GM19328 (cell line): ENCODE measurements at regions not wholly inside any gene's neighbourhood (a gene's known extent, or its start where the extent isn't known, plus 50 kb on each side); places are given as distances from the start of the nearest gene placed in this dataset.

ENCODE experiments used
- ATAC-seq: cut with Tn5 transposase; IDR thresholded peaks from one replicate; pipeline ENCODE4 v1.9.1; 2021; ENCODE audit warnings: mild to moderate bottlenecking, moderate library complexity; ENCODE audit not compliant: unreplicated experiment

DNA sequence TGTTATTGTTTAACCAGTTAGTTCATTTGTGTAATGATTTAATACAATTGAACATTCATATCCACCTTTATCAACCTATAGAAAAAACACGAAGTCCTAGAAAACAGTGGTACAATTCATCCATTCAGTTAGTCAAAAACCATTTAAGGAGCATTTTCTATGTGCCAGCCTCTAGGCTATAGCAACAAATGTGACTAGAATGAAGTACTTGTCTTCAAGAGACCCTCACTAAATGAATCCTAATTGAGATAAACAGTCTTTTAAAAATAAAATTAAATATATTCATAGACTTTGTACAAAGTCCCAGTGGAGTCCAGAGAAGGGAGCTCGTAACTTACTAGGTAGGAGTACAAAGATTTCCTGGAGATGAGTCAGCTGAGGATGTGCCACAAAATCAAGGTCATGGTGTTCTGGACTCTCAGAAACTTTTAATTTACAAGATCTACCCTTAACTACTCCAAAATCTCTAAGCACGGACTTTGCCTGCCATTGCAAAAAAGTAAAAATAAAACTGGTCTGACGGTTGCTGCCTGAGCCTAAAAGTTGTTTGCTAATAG lies 430.7 kb upstream of the DCN start:
- no peak for ATAC-seq

DNA sequence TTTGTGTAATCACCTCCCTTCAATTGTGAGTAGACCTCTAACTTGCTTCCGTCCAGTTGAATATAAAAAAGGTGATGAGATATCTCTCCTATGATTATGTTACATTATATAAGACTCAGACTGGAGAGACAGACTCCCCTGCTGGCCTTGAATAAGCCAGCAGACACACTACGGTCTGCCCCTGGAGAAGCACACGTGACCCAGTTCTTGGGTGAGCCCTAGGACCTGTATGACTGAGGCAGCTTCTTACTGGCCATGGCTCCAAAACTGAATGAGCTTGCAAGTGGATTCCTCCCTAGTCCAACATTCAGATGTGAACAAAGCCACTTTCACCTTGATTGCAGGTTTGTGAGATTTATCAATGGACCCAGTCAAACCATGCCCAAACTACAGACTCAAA lies 427.9 kb upstream of the DCN start:
- ATAC-seq, result no peak

DNA sequence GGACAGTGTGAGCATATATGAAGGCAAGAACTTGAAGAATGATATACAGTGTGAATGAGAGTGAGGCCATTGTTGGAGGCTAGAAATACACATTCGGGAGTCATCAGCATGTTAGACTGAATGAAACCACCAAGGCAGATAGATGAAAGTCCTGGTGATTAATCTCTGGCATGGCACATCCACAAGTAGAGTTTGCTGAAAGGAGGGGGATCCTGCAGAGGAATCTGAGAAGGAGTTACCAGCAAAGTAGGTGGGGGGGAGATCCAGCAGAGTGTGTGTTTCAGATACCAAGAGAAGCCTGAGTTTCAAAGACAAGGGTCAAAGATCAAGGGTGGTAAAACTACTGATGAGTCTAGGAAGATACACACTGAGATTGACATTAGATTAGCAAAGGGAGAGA lies 426.7 kb upstream of the DCN start:
- ATAC-seq, result no peak

DNA sequence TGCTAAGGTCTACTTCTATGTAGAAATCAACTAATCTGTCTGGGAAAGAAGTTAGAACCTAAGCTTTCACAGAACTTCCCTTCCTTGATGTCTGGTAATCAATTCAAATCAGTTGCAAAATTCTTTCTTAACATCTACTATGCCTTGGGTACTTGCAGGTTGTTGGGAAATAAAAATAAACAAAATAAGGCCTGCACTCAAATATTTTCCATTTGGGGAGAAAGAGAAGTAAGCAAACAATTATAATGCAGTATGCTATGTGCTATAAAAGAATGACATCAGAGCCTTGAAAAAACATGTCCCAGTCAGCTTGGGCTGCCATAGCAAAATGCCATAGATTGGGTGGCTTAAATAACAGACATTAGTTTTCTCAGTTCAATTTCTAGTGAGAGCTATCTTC lies 425.9 kb upstream of the DCN start:
- no peak for ATAC-seq

DNA sequence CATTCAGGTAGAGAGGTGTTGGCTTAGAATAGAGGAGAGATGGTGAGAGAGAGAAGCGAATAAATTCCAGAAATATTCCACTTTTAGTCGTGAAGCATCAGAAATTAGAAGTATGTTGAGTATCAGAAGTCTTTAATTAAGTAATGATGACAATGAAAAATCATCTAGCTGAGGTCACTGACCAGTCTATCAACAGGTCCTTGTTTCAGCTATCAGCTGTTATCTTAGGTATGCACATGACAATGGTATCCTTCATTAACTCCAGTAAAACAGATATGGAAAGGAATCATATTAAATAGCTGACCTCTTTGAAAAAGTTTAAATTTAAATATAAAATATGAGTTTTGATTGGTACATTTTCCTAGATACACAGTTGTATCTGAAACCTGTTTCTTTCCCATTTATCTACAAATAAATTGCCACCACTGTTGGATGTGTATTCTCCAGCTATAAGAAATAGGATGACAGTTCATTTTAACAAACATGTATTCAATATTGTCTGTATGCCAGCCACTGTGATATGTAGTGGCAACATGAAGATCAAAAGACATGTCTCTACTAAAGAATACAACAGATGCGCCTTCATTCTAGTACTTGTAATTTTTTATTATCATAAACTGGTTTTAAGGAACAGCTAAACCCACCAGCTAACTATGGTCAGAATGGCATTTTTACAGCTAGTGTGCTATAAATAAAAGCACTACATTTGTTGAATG lies 424.2 kb upstream of the DCN start:
- no peak for ATAC-seq

DNA sequence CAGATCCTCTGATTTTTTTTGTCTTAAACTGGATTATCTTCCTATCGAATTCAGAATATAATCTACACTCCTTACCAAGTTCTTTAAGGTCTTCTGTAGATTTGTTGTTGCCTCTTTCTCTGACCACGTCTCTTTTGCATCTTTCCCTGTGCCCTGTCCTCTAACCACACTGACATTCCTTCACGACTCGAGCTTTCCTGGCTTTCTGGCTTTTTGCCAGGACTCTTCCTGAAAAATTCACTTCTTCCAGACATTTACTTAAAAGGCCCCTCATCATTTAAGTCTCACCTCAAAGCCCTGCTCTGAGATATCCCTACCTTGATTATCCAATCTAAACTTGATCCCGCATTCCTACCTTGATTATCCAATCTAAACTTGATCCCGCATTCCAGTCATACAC lies 422.3 kb upstream of the DCN start:
- ATAC-seq, result no peak

DNA sequence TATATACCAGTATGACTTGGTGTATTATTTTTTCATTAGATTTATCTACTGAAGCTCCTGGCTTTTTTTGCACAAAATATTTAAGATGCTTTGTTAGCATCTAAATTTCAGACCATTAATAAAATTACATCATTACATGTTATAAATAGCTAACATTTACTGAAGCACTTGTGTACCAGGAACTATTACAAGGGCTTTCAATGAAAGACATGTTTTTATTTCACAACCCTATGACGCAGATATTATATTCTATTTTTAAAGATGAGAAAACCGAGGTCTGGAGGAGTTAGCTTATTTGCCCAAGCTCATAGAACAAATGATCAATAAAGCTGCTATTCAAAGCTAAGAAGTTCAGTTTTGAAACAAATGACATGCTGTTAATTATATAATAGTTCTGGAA lies 420.4 kb upstream of the DCN start:
- ATAC-seq, result no peak

DNA sequence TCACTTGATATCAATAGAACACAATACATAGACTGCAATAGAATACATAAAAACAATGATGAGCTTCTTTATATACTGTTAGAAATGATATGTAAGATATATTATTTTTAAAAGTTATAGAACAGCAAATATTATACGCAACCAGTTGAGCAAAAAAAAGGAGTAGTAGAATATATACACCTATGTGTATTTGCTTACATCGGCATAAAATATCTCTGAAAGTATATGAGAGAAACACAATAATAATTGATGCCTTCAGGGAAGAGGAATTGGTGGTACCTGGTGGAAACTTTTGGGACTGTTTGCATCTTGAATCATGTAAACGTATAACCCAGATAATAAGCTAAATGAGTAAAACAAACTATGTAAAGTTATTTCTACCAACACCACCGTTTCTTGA lies 418.4 kb upstream of the DCN start:
- no peak for ATAC-seq

DNA sequence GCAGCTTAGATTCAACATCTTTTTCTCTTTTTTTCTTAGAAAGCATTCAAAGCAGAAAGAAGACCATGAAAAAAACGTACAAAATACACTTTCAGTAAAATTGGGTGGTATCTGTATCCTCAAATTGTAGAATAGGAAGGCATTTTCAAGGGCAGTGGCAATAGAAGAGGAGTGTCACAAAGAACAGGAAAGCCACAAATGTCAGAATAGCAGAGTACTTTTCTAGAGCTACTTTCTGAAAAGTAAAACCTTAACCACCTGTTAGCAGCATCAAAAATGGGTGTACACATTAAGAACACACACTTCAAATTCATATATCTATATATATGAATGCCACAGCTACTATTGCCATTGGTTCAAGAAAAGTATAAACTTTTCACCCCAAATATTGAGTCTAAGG lies 412.1 kb upstream of the DCN start:
- no peak for ATAC-seq

DNA sequence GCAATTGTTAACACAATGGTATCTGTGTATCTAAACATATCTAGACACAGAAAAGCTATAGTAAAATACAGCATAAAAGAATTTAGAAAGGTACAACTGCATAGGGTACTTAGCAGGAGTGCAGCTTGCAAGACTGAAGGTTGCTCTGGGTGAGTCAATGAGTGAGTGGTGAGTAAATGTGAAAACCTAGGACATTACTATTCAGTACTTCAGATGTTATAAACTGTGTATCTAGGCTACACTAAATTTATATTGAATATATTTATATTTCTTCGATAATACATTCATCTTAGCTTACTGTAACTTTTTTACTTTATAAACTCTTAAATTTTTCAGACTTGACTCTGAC lies 409.0 kb upstream of the DCN start:
- ATAC-seq, result no peak

DNA sequence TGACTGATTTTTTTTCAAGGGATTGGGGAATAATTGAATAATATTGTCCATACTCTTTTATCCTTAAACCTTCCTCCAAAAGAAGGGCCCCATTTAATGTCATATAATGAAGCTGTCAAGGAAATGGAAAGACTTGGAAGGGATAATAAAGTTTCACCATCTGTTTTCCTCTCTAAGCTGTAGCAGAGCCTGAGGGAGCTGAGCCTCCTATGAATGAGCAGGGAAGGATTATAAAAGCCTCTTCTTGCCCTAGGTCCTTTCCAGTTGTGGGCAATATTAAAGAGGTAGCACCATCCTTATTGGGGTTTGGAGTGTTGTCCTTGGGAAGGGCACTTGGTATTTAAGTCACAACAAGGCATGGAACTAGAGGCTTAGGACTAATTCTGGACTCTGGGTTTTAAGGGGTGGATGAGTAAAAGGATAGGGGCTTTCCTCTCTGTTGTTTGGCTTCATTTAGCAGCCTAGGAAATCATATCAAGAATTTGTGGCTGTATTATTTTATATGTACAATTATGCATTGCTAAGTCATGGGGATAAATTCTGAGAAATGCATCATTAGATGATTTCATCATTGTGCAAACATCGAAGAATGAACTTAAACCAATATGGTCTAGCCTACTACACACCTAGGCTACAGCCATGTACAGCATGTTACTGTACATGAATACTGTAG lies 408.5 kb upstream of the DCN start:
- ATAC-seq, result no peak

DNA sequence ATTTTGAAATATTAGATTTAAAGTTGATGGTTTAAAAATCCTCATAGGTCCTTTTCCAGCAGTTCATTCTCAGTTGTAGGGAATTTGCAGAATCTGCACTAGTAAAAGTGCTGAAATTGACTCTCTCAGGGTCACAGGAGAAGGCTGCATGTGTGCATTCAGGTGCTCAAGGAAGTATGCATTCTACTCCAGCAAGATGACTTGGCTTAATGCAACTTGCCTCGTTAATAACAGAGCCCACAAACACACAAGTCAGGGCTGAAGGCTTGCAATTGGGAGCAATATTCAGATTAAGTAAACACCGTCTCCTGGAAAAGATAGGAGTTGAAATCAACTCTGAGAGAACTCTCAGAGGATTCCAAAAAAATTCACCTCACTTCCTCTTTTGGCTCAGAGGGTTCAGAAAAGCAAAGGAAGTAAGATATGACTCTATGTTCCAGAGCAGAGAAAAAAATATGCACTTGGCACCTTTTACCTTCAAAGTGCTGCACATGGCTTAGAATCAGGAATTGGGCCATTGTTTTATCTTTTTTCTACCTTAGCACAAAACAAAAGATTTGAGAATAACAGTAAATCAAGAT lies 406.3 kb upstream of the DCN start:
- no peak for ATAC-seq

DNA sequence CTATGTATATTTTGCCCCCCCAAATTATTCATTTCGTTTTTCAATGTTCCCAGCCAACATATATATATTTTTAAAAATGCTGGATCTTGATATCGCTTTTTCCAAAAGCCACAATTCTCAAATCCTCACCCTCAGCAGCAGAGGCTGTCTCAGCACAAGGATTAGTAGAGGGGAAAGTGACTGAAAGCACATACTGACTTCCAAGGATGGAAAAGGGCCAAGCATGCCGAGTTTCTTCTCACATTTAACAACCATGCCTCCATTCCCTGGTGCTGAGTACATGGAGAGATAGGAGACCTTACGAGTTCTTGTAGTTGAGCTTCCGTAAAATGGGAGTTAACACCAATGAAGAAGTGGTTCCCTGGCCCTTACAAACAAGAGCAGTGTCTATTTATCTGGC lies 403.4 kb upstream of the DCN start:
- ATAC-seq, result no peak

DNA sequence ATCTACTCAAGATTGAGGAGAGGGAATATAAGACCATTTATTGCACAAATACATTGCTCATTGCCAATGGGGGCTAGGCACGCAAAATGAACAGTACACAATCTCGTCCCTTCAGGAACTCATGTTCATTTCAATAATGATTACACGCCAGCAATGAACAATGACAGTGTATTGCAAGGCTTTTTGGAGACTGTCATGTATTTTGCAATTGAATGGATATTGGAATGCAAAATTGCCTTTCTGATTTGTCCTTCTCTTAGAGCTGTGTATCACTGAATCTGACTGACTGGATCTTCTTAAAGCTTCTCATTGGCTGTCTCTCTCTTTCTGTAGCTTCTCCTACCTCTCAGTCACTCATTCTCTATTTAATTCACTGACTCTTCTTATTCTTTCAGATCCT lies 400.2 kb upstream of the DCN start:
- no peak for ATAC-seq

DNA sequence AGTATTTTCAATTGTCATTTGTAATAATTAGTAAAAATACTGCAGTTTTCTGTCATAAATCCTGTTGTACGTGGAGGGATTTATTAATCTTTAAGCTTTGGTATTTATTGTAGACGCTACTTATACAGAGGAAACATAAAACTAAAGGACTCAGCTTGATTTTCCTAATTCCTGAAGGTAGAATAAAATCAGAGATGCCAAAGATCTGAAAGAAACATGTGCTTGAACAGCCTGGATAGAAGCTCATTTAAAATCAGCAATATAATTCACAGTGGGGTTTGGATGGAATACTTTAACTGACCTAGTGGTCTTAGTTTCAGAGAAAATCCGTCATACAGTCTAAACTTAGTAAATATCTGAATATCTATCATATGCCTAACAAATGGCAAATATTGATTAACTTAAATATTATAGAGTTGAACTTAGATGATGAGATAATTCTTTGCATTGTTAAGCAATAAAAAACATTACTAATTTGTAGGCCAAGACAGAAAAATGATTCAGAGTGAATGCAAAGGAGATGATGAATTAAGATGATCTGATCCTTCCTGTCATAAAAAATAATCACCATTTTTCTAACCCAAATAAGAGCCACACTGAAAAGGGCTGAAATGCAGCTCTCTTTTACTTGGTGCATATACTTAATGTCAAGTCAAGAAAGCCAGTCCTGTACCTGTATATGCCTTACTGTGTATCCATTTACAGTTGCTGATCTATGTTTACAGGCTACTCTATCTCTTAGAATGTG lies 397.1 kb upstream of the DCN start:
- no peak for ATAC-seq

DNA sequence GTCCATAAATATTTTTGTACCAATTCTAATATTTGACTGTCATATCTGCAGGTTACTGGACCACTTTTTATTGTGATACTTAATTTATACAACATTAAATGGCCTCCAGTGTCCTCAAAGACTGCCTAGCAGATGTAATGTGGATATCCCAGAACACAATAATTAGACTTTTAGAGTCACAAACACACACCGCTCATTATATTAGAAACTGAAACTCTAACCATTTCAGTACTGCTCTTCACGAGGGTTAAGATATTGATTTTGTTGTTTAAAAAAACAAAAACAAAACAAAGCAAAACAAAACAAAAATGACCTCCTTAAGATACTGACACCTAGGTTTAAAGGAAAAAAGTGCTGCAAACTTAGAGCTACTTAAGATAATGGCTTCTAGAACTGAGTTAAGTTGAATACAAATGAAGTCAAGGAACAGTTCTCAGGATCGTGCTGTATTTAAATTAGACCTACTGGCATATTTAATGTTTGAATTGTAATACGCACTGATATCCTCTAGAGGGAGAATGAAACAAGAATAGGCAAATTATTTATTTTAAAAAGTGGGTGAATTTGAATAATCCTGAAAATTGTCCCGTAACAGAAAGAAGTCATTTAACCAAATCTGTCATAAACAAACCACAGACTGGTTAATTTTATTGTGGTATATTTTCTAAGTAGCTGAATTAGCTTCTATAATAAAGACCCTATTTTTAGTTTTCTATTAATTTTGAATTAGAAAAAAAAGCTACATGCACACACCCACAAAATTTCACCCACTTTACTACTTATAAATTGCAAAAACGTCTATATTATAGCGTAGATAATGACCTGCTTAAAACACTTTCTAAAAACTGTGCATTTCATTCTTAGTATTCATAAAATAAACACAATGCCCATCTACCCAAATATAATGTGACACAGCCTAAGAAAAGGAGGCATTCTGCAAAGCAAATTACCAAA lies 395.2 kb upstream of the DCN start:
- ATAC-seq, result no peak

DNA sequence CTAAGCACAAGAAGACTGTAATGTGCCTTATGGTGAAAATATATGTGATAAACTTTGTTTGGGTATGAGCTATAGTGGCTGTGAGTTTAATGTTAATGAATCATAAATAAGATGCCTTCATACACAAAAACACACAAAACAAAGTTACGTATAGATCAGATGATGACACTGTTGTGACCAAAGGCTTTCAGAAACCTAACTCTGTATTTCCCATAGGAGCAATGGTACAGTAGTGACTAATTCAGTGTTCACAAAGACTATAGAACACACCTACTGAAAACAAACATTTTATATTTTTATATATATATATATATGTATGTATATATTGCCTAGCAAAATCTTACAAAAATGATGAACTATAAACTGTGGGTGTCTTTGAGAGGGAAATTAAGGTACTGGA lies 393.8 kb upstream of the DCN start:
- no peak for ATAC-seq

DNA sequence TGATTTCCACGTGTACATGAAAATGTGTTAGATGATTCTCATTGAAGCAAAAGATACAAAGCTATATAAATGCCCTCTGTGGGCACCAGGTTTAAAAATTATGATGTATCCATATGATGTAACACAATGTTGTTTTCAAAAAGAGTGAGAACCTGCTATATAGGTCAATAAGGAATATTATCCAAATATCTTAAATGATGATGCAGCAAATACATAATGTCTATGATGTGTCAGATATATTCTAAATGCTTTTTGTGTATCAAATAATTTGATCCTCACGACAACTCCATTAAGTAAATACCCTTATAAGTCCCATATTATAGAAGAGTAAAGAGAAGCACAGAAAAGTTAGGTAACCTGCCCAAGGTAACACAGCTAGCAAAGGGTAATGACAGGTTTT lies 393.0 kb upstream of the DCN start:
- ATAC-seq, result no peak

DNA sequence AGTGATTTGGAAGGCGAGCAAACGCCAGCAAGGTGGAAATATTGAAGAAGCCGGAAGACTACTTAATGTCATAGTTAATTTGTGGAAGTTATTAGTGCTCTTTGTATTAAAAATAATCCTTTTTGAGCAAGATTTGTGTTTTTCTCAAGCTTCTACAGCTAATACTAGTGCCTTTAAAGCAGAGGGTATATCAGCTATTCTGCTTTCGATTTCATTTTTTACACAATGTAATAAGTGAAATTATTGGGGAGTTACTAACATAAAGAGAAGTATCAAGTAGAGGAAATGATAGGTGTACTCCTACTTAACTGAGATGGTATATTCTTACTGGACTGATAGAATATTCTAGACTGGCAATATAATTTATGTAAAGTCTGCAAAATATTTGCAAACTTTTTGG lies 392.4 kb upstream of the DCN start:
- ATAC-seq, result no peak

DNA sequence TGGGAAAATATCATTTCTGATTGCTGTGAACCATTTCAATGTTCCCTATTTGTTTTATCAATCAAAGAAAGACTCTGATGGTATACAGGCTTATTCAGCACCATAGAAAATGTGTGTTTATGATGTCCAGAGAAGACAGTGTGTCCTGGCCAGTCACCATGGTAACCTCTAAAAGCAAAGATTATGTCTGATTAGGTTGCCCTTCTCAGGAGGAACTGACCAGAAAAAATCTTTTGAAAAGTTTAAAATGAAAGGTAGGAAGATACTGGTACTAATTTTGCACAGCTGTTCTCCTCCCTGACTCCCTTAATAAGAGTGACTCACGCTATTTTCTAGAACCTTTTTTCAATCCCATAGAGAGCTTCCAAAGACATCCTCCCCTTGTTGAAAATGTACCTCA lies 391.8 kb upstream of the DCN start:
- ATAC-seq, result no peak

DNA sequence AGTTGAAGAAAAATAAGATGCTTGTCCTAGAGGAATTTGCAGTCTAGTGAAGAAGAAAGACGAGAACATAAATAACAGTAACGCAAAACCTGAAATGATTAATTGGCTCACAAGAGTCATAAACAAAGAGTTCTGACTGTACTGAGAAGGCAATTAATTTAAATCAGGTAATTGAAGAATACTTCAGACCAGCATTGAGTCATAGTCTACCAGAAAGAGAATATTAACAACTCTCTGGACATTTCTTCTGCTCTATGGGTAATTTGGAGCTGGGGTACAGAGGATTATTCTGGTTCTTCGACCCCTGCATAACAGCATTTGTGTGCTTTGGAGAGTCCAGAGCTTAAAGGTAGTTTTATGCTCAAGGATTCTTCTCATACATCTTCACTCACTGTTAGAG lies 390.3 kb upstream of the DCN start:
- no peak for ATAC-seq
